GM13977 (cell line): ENCODE measurements at regions not wholly inside any gene's neighbourhood (a gene's known extent, or its start where the extent isn't known, plus 50 kb on each side); places are given as distances from the start of the nearest gene placed in this dataset.

Experiments
- DNase-seq: peaks from one replicate; pipeline ENCODE4 v3.0.0; 2012; ENCODE audit warnings: low spot score
- in situ Hi-C: fragments of 300-500 bp; cut with MboI; formaldehyde crosslinking; loops from one replicate; pipeline ENCODE4 v1.12.0; 2022; ENCODE audit warnings: low sequenced_read_pairs, low pct_unique_long_range_greater_than_20kb, mixed read lengths, inconsistent platforms; ENCODE audit not compliant: unreplicated experiment
- TF ChIP-seq, protein P1 (sequence below): IDR thresholded peaks from 2 replicates; pipeline ENCODE4 v1.5.1; 2012; ENCODE audit warnings: mild to moderate bottlenecking, control low read depth; ENCODE audit not compliant: insufficient read depth; ENCODE audit errors: extremely low read depth, missing control alignments

GRCh38 chr9:3773362-3774060 is 247.7 kb upstream of the RFX3 start:
- in situ Hi-C loops = no loop called here
- DNase-seq = no peak
- TF ChIP-seq, protein P1, sequence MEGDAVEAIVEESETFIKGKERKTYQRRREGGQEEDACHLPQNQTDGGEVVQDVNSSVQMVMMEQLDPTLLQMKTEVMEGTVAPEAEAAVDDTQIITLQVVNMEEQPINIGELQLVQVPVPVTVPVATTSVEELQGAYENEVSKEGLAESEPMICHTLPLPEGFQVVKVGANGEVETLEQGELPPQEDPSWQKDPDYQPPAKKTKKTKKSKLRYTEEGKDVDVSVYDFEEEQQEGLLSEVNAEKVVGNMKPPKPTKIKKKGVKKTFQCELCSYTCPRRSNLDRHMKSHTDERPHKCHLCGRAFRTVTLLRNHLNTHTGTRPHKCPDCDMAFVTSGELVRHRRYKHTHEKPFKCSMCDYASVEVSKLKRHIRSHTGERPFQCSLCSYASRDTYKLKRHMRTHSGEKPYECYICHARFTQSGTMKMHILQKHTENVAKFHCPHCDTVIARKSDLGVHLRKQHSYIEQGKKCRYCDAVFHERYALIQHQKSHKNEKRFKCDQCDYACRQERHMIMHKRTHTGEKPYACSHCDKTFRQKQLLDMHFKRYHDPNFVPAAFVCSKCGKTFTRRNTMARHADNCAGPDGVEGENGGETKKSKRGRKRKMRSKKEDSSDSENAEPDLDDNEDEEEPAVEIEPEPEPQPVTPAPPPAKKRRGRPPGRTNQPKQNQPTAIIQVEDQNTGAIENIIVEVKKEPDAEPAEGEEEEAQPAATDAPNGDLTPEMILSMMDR = no peak

DNA sequence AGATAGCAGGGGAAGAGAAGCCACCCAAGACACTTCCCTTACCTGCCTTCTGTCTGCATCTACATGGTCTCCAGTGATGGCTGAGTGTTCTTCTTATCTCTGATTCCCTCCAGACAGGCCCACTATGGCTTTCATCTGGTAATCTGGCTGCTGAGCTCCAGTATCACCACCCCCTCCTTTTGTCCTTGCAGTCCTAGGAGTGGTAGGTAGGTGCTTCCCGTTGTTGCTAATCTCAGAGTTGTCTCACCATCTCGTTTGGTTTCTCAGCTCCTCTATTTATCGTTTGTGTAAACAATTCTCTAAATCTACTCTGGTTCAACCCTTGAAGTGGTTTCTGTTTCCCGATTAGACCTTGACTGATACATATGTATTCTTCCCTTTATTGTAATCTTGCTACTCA is 243.8 kb upstream of the RFX3 start:
- TF ChIP-seq, protein P1 = no peak
- no peak for DNase-seq
- in situ Hi-C loops = no loop called here

GRCh38 chr9:3768712-3769457 is 243.1 kb upstream of the RFX3 start:
- DNase-seq = no peak
- in situ Hi-C loops = no loop called here
- TF ChIP-seq, protein P1 = no peak

DNA sequence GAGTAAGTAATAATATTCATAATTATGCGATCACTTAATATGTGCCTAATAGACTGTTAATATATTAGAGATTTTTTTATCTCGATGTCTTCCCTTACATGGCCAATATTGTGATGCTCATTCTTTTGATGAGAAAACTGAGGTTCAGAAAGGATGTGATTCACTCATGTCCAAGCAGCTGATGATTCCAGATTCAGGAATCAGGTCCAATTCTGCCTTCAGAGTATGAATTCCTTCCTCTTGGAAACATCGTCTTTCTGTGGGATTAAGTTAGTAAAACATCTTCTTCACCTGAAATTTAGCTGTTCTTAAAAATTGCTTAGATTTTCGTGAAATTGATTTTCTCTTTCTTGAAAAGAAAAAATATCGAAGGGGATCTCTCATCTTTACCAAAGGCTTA is 242.5 kb upstream of the RFX3 start:
- DNase-seq = no peak
- TF ChIP-seq, protein P1 = no peak
- in situ Hi-C loops = no loop called here

DNA sequence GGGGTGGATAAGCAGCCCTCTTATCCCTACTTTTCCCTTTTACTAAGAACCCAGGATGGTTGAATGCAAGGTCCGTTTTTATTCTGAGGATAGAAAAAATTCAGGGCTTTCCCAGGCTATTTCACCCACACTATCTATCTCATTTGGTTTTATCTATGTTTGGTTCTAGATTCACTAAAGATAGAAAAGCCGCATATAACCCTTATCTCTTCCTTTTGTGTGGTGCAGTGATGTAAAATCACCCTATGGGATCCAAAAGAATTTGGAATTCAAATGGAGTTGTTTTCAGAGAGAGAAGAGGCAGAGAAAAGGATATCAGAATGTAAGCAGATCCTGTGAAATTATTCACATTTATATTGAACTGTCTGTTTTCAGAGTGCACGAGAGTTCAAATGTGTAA is 236.3 kb upstream of the RFX3 start:
- TF ChIP-seq, protein P1 = no peak
- in situ Hi-C loops = no loop called here

GRCh38 chr9:3760031-3760430 is 234.2 kb upstream of the RFX3 start:
- no peak for DNase-seq
- in situ Hi-C loops = no loop called here
- TF ChIP-seq, protein P1 = no peak

More for the DNA sequence above, 236.3 kb upstream of the RFX3 start:
- no peak for DNase-seq
